ENCODE measurements at regions not wholly inside any gene's neighbourhood (a gene's known extent, or its start where the extent isn't known, plus 50 kb on each side); places are given as distances from the start of the nearest gene placed in this dataset.

- no peak overlapping the region for H3K4me3 ChIP-seq (ENCODE audit: low read depth, poor library complexity, severe bottlenecking)
- DNase-seq (ENCODE audit: low spot score in 2 of 2) = no peak
Observed at GRCh38 chr10:47160967-47161366, 139.0 kb upstream of the GDF10 start.

GRCh38 chr10:47161465-47161864, 138.5 kb upstream of the GDF10 start:
- no peak for TF ChIP-seq CTCF (IDR thresholded peaks at IDR 0.05)
- no peak for TF ChIP-seq POLR2A (IDR thresholded peaks at IDR 0.05)
- WGBS, 2 donors = 84 to 90% methylated on average over 4 of the region's 4 CpGs
- DNase-seq (ENCODE audit: low spot score in 2 of 2) = no peak
- H3K4me3 ChIP-seq (ENCODE audit: low read depth, poor library complexity, severe bottlenecking) = no peak overlapping the region
- intact Hi-C loops (cut with DNase I; ENCODE audit: low total_unique reads) = no loop called here

More at GRCh38 chr10:47160967-47161366, 139.0 kb upstream of the GDF10 start:
- intact Hi-C loops (cut with DNase I; ENCODE audit: low total_unique reads) = no loop called here
- 87 to 89% methylated on average over 4 of the region's 4 CpGs for WGBS, 2 donors
- TF ChIP-seq POLR2A (IDR thresholded peaks at IDR 0.05) = no peak
- TF ChIP-seq CTCF (IDR thresholded peaks at IDR 0.05) = no peak

- DNase-seq (ENCODE audit: low spot score in 2 of 2) = peak in 1 of 2 donors; percentile 56
- WGBS, 2 donors = 82 to 84% methylated on average over 9 of the region's 9 CpGs
- intact Hi-C loops (cut with DNase I; ENCODE audit: low total_unique reads) = no loop called here
- TF ChIP-seq CTCF (IDR thresholded peaks at IDR 0.05) (no peak), POLR2A (IDR thresholded peaks at IDR 0.05) (no peak)
- no peak overlapping the region for H3K4me3 ChIP-seq (ENCODE audit: low read depth, poor library complexity, severe bottlenecking)
Observed at GRCh38 chr10:47164126-47164799, 135.7 kb upstream of the GDF10 start.

- TF ChIP-seq CTCF (IDR thresholded peaks at IDR 0.05) (no peak), POLR2A (IDR thresholded peaks at IDR 0.05) (no peak)
- intact Hi-C loops (cut with DNase I; ENCODE audit: low total_unique reads) = no loop called here
- 56 to 57% methylated on average over 3 of the region's 3 CpGs for WGBS, 2 donors
- H3K4me3 ChIP-seq (ENCODE audit: low read depth, poor library complexity, severe bottlenecking) = no peak overlapping the region
- peak in 1 of 2 donors; percentile 68 for DNase-seq (ENCODE audit: low spot score in 2 of 2)
Observed at GRCh38 chr10:47164800-47165128, 135.2 kb upstream of the GDF10 start.

GRCh38 chr10:47165168-47165710, 134.8 kb upstream of the GDF10 start:
- WGBS, 2 donors = 19 to 31% methylated on average over 7 of the region's 7 CpGs
- DNase-seq (ENCODE audit: low spot score in 2 of 2) = no peak
- H3K4me3 ChIP-seq (ENCODE audit: low read depth, poor library complexity, severe bottlenecking) = no peak overlapping the region
- no peak for TF ChIP-seq CTCF (IDR thresholded peaks at IDR 0.05)
- intact Hi-C loops (cut with DNase I; ENCODE audit: low total_unique reads) = no loop called here

Measured in lower leg skin (tissue), 4 donors.